NCI-H1694 treated with DMSO at 0.1 percent for 48 hours (cell line): ENCODE measurements at regions not wholly inside any gene's neighbourhood (a gene's known extent, or its start where the extent isn't known, plus 50 kb on each side); places are given as distances from the start of the nearest gene placed in this dataset.

ENCODE experiments used
- DNase-seq: peaks from one replicate; lab custom pipeline; 2025; lab: John Stamatoyannopoulos, UW

DNA sequence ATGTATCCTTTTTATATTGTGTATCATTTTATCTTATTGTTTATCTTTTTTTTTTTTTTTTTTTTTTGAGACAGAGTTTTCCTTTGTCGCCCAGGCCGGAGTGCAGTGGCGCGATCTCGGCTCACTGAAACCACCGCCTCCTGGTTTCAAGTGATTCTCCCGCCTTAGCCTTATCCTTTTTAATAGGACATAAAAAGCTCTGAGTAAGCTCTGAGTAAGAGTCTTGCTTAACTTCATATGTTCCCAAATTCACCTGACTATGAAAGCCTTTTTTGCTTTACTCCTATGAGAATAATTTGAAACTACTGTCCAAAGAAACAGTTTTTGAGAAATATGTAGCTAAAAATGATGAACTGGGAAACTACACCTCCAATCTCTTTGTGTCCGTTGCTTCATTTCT, 525.5 kb downstream of the IRS1 start:
- no peak for DNase-seq

- DNase-seq, result no peak
These were observed 526.2 kb downstream of the IRS1 start for GRCh38 chr2:226273440-226273839.

DNA sequence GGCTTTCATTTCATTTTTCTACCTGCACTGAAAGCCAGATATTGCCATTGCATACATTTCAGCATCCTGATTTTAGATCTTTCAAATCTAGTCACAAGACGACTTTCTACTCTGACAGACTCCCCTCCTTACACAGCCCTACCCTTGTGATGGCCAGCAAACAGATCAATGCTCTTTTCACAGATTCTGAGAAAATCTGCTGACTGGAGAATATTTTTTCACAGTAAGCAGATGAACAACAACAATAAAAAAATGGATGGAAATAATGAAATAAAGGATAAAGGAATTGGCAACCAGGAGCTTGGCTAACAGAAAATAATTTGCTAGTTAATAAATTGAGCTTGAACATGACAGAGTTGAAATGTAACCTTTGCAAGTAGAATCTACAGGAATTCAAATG, 527.2 kb downstream of the IRS1 start:
- no peak for DNase-seq

- no peak for DNase-seq
These were observed 529.1 kb downstream of the IRS1 start for GRCh38 chr2:226270285-226271058.

DNA sequence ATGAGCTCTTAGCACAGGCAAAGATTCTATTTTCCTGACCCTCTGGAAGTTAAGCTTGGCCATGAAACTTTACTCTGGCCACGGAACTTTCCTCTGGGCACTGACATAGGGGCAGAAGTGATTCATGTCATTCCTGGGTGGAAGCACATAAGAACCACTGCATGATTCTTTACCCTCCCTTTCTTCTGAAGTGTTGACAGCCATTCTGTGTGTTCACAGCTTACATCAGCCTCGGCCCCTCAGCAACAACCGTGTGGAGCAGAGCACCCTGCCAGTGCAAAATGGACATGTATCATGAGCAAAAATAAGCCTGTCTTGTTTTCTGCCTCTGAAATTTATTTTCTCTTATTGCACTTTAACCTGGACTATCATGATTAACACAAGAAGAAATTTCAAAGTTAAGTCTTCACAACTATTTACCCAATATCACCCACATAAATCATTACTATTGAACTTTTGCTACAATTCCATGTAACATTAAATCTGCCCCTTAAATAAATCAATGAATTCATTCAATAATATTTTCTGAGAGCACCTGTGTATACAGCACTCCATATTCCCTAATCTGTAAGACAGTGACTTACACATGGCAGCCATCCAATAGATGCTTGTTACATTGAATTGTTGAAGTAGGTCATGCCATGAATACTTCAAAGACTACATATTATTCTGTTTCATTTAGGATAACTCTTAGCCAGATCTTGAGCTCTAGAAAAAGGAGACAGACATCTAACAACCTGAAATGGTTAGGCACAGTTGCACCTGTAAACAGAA, 531.9 kb downstream of the IRS1 start:
- no peak for DNase-seq

DNA sequence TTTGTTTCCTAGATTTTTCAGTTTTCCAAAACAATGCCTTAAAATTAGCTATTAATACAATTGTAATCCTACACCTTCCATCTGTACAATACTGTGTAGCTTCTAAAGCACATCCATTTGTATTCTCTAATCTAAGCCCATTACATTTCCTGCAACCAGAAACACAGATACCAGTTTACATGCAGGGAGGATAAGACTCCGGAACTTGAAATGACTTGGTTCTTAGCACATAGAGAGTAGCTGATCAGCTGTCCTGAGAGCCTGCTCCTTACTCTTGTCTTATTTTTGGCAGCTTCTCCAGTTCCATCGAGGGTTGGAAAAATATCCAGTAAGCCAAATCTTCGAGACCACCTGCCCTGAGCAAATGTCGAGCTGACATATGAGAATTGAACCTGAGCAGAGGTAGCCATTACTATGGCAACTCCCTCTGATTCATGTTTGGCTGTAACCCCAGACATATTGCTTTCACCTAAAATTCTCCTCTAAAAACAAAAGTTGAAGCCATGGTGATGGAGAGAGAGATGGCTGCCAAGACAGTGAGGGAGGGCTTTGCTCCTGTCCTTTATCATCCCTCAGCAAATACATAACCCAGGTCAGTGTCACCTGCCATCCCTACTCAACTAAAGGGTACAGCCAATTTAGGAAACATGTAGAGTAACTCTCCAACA, 542.8 kb downstream of the IRS1 start:
- DNase-seq, result no peak

DNA sequence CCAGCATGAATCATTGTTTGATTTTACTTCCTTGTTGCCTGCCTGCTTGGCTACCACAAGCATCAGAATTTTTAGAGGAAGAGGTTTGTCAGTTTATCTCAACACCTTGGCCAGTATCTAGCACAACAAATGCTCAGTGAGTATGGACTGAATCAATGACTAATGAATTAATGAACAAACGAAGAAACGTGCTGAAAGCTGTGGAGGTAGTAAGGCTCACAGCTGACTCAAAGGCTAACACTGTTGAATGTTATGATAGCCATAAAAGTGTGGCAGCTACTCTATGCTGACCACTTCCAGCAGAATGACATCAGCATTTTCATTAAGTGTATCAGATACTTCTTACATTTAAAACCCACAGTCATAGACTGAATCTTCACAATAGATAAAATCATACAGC, 543.4 kb downstream of the IRS1 start:
- no peak for DNase-seq

DNA sequence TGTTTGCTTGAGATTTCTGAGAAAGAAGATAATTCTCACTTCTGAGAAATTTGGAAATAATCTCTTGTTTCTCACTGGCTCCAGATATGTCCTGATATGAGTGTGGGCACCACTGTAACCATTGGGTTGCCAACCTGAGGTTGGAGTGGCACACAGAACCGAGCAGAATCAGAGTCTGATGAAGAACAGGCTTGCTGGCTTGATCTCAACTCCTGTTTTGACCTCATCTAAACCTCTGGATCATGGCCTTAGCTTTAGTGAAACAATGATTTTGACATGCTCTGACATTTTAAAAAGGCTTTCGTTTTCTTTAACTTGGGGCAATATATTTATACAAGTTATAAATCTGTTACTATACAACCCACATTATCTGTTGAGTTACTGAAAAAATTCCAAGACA, 548.0 kb downstream of the IRS1 start:
- DNase-seq, result no peak

GRCh38 chr2:226247289-226248275, 552.0 kb downstream of the IRS1 start:
- no peak for DNase-seq

DNA sequence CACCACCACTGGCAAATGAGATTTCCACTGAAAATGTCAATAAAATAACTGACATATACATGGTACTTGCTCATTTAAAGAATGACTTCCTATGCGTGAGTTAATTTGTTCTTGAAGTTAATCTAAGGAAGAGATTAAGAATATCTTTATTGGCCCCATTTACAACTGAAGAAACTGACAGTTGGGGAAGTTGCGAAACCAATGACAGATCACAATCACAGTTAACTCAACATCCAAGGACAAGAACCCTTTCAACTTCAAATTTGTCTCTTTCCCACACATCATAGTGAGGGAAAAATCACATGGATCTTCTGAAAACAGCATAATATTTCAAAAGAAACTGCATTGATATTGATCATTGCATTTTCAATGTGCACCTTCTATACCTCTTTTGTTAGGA, 565.4 kb downstream of the IRS1 start:
- no peak for DNase-seq

- DNase-seq, result no peak
These were observed 566.2 kb downstream of the IRS1 start for GRCh38 chr2:226233388-226233787.

GRCh38 chr2:226228080-226228479, 571.5 kb downstream of the IRS1 start:
- DNase-seq, result no peak

- DNase-seq, result no peak
These were observed 572.3 kb downstream of the IRS1 start for GRCh38 chr2:226227341-226227740.

DNA sequence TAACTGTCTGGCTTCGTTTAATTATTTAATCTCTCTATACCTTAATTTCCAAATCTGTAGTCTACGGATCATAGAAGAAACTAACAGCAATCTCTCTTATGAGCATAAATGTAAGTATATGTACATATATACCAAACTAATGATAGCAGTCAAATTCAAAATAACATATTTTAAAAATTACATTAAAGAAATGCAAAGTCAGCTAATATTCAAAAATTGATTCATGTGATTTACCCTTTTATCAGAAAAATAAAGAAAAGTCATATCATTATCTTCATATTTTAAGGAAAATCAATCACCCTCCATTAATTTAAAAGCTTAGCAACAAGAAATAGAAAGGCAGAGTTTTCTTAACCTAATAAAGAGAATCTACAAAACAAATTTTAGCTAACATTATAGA, 575.9 kb downstream of the IRS1 start:
- DNase-seq, result no peak

DNA sequence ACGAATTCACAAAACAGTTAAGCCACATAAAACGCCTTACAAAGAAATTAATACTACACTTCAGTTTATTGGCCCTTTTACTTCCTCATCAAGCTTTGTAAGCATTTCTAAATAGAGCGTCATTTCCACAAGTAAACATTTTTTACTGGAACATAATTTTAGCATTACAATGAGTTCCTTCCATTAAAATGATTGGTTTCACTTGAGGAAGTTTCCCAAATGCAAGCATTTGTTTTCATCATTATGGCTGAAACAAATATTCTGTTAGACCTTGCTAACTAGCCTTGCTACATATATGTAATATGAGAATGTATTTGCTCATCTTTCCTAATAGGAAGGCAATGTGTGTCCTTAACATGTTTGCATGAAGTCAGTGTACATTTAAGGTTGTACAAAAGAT, 579.1 kb downstream of the IRS1 start:
- DNase-seq, result no peak

GRCh38 chr2:226217191-226217590, 582.4 kb downstream of the IRS1 start:
- DNase-seq, result no peak

- no peak for DNase-seq
These were observed 583.0 kb downstream of the IRS1 start for GRCh38 chr2:226216575-226216974.

- peak; percentile 37 for DNase-seq
These were observed 583.6 kb downstream of the IRS1 start for GRCh38 chr2:226215902-226216503.

DNA sequence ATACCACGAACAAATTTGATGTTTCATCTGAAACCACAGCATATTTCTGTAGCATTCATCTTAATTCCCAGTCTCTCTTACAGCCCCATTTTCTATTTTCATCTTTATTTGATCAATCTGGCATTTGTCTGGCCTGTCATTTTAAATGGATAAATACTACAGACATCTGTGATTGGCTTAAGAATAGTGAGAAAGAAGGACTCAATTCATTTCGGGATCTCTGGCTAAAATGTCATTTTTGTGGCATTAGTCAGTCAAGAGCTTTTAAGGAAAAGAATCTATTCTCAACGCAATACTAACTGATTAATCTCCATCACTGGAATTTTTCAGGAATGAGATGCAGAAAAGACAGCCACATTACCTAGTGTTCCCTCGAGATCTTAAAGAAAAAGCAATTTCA, 585.9 kb downstream of the IRS1 start:
- no peak for DNase-seq

DNA sequence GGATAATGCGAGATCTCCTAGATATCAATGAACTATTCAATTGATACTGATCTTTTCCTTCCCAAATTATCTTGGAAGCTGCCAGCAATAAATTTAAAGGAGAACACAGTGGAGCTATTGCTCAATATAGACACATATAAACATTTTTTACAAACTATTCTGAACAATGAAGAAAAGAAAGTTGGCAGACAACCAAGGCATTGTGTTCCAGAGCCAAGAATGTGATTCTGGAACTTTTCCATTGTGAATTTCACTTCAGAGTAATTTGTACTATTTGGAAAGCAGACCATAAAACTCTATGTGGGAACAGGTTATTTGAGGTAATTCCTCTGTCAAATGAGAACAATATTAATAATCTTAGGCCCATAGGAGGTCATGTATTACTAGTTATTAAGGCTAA, 588.2 kb downstream of the IRS1 start:
- no peak for DNase-seq

- DNase-seq, result no peak
These were observed 590.9 kb downstream of the IRS1 start for GRCh38 chr2:226208726-226209125.
